ENCODE measurements at regions not wholly inside any gene's neighbourhood (a gene's known extent, or its start where the extent isn't known, plus 50 kb on each side); places are given as distances from the start of the nearest gene placed in this dataset.

DNA sequence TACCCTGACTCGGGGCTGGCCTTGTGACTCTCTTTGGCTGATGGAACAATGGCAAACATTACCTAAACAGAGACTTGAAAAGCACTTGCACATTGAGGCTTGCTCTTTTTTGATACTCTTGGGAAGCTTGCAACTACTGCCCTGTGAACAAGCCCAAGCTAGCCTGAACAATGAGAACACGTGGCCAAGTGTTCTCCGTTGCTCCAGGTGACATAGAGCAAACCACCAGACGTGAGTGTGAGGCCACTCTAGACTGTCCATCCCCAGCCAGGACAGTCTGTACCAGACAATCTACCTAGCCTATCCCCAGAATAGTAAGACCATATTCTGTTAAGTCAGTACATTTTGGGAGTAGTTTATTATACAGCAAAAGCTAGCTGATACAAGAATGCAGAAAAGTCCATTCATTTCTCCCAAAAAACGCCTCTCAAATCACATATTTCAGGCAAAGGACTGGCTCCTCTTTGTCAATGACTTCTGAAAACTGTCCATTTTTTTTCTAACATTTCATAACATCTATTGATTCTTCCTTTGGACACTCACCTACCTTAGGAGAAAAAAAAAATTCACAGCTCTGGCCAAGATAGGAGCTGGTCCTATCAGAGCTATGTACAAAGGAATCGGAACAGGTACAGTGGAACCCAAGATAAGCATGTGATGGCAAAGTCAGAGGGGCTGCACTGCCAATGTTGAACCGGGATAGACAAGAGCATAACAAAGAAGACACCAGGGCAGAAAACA lies 142.1 kb upstream of the PKDCC start:
- no peak for DNase-seq

DNA sequence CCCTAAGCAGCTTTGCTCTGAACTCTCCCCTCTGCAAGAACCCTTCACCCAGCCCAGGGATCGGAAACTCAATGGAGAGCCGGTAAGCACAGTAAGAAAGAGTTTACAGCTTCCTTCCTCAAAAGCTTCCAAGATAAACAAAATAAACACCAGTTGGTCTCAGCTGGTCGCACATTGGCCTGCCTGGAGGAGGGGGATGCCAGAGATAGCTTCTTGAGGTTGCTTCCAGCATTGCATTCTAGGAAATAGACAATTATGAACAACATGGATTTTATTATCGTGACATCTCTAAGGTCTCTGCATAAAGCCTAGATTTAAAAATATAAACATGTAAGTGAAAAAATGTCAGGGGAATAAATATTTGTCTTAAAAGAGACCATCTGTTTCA lies 141.5 kb upstream of the PKDCC start:
- no peak for DNase-seq

- DNase-seq, result no peak
These were observed 140.7 kb upstream of the PKDCC start for GRCh38 chr2:41907141-41907540.

GRCh38 chr2:41907771-41908207 lies 140.0 kb upstream of the PKDCC start:
- DNase-seq, result peak; percentile 6

DNA sequence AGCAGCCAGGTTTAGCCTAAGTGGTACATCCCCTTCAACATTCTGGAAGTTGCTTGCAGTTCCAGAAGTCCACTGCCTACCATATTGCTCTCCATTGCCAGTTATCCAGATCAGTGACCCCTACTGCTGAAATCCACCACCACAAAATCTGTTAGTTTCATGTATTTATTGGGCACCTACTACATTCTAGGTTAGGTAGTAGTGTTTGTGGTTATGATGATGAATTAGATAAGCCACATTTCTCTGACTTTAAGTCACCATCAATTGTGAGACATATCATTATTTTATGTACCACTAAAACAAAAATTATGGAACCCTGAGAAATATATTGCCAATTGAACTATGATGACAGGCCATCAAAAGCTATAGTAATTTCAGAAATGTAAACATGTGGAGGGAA lies 139.5 kb upstream of the PKDCC start:
- no peak for DNase-seq

- no peak for DNase-seq
These were observed 138.2 kb upstream of the PKDCC start for GRCh38 chr2:41909584-41909983.

GRCh38 chr2:41910126-41910525 lies 137.7 kb upstream of the PKDCC start:
- peak; percentile 13 for DNase-seq

DNA sequence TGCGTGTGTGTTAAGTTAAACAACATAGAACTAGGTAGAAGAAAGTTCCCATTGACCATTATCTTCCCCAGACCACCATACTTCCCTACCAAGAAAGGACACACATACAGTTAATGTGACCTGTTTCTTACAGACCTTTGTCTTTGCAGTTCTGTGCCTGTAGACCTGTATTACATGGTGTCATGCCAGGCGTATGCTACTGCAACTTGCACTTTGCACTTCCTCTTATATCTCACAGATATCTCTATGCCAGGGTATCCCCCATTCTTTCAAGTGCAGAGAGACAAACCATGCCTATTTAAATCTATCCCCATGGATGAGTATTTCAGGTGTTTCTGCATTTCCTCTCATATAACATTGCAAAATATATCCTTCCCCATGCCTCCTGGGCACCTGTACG lies 136.8 kb upstream of the PKDCC start:
- no peak for DNase-seq

- DNase-seq, result no peak
These were observed 135.5 kb upstream of the PKDCC start for GRCh38 chr2:41912337-41912736.

DNA sequence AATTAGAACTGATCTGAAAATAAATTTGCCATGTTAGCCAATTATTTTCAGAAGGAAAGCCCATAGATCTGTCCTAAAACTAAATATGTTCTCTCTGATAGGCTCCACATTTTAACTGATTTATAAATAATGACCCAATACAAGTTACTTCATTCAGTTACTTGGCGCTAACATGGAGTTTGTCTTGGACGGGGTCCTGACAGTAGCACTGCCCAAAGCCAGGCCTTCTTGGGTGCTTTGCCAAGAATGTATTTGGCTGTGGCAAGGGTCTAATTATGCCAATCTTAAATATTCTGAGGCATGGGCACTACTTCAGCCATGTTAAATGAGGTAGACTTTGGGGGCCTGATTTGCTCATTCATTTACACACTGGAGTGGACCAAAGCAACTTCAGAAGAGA lies 135.0 kb upstream of the PKDCC start:
- DNase-seq, result no peak

- DNase-seq, result no peak
These were observed 134.5 kb upstream of the PKDCC start for GRCh38 chr2:41913311-41913710.

GRCh38 chr2:41913921-41914609 lies 133.8 kb upstream of the PKDCC start:
- DNase-seq, result no peak

DNA sequence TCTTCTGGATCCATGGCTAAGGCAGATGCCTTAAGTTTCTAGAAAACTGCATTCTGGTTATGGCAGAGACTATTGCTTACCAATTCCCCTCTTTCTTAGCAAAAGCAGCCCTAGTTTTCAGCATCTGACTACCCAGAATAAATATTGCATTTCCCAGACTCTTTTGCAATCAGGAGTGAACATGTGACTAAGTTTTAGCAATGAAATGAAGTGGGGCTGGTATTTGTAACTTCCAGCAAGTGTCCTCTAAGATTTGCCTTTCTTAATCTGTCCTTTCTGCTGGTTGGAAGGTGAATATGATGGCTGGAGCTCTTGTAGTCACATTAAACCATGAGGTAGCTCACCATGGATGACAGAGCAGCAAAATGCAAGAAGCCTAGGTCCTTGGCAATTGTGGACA lies 132.9 kb upstream of the PKDCC start:
- no peak for DNase-seq

DNA sequence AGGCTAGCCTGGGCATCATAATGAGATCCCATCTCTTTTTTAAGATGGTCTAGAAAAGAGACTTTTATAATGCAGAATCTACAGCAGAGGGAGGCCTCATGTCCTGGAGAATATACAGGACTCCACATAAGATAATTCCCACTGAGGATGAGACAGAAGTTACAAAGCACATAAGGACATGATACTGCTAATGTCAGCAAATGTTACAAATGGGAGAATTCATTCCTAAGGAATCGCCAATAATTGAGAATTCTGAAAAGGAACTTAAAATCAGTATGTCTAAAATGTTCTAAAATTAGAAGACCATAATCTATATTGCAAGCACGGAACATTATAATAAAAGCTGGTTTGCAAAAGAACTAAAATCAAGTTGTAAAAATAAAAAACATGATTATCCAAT lies 131.6 kb upstream of the PKDCC start:
- no peak for DNase-seq

- DNase-seq, result no peak
These were observed 130.2 kb upstream of the PKDCC start for GRCh38 chr2:41917587-41917986.

GRCh38 chr2:41919135-41919534 lies 128.7 kb upstream of the PKDCC start:
- DNase-seq, result no peak

DNA sequence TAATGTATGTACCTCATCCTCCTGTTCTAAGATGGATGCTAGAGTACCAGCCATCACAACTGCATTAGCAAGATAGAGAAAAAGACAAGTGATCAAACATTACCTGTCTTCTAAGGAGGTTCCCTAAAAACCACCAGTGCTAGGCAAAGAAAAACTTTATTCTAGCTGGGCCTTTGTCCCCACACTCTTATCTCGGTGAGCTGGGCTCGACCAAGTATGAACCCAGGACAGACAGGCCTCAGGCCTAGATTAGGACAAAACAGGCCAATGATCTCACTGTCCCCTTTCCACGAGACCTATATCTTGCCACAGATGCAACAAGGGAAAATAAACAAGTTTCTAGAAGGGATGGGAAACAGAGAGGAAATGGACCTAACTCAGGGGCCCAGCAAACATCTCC lies 127.6 kb upstream of the PKDCC start:
- no peak for DNase-seq

GRCh38 chr2:41920812-41921211 lies 127.0 kb upstream of the PKDCC start:
- DNase-seq, result no peak

DNA sequence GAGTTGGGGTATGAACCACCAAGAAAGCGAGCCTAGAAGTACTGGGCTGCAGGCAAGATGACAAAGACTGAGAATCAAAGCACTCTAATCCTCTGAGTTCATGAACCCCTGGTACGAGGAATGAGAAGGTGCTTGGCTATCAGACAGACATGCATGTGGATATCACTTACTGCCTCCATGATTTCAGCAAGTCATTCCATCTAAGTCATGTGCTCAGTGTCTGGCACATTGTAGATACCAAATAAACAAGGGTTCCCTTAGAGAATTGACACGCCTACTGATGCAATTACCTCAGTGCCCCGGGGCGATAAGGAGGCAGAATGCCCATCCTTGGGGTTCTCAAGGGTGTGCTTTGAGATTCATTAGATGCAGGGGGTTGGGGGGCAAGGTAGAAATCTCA lies 125.6 kb upstream of the PKDCC start:
- DNase-seq, result no peak

GRCh38 chr2:41923156-41923786 lies 124.5 kb upstream of the PKDCC start:
- DNase-seq, result no peak

DNA sequence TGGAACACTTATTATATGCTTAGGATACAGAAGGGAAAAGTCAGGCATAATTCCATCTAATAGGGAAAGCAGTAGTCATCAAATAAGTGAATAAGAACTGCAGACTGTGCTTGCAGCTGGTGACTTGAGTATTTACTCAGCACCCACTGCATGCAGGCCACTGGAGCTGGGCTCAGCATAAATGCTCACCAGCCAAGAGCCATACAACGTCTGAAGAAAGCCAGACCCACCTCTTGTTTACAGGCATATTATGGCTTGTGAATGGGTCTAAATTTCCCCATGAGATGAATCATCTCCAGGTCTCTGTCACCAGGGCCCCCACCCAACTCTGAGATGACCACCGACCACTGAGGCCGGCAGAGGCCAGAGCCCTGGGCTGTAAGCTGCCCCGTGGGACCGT lies 123.8 kb upstream of the PKDCC start:
- no peak for DNase-seq

DNA sequence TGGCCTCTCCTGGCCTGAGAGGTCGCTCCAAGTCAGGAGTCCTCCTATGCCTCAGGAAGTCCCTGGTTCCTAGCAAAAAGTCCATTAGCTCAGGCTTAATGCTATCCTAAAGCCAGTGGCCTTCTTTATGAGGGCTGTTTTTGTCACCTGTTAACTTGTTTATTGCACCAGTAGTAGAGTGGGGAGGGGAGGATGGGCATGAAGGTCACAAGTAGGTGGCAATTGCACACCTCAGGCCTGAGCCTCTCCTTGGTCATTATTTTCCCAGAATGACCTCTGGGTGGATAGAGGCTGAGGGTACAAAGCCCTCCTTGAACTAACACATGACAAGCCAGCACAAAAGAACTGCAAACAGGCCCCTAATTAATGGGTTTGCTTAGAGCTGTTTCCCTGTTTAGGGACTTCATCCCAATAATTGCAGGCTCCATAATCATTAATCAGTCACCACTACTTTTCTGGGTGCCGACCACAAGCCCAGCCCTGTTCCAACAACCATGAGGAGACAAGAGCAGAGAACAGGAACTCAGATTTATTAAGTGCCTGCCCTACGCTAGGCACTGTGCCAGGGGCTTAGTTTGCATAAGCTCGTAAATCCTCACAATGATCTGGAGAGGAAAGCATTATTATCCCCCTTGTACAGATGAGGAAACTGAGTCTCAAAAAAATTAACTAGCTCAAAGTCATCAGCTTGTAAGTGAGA lies 123.0 kb upstream of the PKDCC start:
- DNase-seq, result no peak

GRCh38 chr2:41925712-41926111 lies 122.1 kb upstream of the PKDCC start:
- DNase-seq, result no peak
